ENCODE measurements at regions not wholly inside any gene's neighbourhood (a gene's known extent, or its start where the extent isn't known, plus 50 kb on each side); places are given as distances from the start of the nearest gene placed in this dataset.

DNA sequence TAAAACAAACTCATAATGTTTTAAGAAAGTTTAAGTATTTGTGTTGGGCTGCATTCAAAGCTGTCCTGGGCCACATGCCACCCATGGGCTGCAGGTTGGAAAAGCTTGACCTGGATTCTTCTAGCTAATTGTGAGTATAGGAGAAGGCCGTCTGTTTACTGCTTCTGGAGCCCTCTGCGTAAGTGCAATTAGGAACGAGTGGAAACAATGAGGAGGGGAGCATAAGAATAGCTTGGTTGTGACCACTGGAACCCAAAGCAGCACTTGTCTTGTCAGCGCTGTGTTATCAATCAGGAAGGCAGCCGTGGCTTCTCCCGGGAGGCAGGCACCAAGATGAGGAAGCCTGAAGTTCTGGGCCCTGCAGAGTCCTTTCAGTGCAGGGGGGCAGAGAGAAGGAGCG lies 110.4 kb upstream of the MBNL2 start:
- no peak for DNase-seq

DNA sequence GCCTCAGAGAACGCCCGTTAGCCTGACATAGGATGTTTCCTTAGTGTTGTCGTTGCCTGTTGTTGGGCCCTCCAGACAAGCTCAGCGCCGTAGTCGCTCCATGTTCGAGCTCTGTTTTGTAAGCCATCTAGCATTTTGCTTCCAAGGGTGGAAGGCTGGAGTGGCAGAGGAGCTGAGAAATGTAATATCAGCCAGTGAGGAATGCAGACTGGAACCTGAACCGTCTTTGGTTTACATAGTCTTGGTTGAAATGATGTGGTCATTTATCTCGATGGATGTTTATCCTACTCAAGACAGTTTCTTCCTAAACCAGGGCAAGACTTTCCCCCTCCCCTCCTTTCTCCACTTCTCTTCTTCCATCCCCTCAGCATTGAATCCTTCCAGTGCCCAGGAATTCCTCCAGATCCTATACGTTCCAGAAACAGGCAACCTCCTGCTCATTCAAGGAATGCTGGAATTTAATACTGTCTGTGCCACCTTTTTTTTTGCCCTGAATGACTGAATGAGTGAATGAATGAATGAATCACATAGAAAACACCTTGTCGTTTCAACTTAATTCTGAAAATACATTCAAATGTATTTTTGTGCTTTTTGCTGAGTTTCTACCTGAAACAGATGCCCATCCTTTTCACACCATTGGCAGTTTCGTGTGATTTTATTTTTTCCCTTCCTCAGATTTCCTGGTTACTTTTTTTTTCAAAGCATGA lies 109.5 kb upstream of the MBNL2 start:
- no peak for DNase-seq

DNA sequence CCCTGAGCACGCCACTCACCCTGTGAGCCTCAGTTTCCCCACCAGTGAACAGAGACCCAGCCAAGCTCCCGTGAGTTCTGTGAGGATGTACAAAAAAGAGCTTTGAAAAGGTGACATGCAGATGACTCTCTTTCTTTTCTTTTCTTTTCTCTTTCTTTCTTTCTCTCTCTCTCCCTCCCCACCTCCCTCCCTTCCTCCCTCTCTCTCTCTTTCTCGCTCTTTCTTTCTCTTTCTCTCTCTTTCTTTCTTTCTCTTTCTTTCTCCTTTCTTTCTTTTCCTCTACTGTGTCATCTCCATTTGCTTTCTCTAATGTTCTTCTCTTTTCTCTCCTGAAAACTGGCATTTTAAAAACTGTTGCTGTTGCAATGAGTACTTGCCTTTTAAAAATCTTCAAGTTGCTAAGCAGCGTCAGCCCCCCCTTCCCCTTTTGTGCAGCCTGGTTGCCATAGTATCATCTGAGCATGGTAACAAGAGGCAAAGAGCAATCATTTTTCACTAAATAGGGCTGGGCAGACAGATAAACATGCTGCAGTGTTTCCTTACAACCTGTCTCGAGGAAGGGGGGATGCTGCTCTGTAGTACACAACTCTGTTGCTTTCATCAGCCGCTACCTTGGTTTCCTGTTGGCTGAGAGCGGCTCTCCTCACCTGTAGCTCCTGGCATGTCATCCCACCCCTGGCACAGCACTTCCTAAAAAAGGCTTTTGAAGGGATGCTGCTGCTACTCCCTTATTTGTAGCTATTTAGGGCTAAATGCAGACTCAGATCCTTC lies 108.7 kb upstream of the MBNL2 start:
- DNase-seq = peak in 1 of 5 experiments; percentile 20

DNA sequence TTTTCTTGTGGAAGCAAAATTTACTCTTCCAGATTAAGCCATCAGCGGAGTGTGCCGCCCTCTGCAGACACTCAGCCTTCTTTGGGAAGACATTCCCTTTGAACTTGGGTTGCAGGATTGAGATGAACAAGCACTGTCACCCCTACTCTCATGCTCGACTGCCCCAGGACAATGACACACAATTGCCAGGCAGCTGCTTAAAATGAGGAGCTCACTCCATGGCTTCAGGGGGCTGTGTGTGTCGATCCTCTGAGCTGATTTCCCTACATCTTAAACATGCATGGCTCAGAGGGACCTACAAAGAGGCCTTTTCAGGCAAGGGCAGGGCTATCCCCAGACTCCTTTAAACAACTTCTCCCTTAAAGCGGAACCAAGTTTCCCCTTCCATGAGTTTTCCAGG lies 107.5 kb upstream of the MBNL2 start:
- DNase-seq = no peak

DNA sequence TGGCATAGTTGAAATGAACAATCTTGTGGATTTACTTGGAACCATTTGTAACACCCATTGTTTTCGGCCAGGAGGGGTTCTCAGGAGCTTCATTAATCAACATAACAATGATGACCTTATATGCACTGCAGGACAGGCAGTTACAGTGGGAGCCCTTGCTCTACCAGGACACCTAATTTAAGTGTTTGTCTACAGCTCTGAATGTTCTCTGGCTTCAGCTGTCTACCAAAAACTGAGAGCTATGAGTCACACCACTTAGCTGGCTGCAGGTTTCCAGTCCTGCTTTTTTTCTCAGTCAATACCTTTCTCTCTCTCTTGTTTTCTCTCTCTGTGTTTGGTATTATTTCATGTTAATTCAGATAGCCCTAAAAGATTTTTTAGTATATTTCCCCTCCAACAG lies 105.4 kb upstream of the MBNL2 start:
- DNase-seq = peak in 1 of 5 experiments; percentile 41

DNA sequence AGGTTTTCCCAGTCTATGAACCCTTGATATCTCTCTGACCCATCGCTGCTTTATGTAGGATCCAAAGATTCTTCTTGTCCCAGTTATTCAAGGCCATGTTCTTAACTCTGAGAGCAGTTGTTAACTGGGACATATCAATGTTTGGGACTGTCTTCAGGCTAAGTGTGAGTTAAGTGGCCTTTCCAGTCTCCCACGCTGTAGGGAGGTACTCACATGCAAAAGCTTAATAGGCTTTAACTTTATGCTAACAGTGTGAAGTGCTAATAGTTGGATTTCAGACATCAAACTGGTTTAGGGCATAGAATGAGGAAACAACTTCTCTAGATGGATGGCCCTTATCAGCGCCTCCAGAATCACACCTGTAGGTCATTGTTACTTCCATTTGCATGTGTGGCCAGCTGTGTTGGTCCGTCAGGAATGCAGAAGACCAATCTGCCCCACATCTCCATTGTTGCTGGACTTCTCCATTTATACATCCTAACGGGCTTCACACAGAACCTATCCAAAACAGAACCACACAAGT lies 104.7 kb upstream of the MBNL2 start:
- DNase-seq = no peak

DNA sequence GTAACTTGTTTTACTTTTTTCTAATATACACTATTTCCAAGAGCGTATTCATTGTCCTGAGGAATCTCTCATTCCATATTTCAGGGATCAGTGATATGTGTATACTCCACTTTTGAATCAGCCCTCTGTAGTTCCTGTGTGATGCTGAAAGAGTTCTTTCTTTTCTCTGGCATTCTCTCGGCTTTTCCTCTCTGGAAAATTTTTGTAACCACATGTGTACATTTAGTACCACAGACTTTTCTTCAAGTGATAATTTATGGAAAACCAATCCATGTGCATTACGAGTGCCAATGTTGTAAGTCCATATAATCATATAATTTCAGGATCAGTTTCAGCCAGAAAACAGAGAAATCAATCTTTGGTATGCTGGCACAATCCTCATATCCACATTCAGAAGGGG lies 102.2 kb upstream of the MBNL2 start:
- DNase-seq = no peak

DNA sequence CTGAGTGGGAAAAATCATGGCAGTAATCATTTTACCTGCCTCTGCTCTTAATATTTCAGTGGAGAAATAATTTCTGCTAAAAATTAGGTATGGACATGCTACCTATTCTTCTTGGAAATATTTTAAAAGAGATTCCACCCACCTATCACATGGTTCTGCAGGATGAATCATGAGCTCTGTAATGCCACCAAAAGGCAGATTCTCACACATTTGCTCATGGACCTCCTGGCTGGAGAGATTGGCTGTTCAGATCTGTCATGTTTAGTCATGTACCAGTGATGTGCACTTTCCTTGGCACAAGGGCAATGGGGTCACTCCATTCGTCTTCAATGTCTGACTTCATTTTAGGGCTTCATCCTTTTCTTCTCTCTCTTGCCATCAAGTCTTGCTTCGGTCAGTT lies 101.8 kb upstream of the MBNL2 start:
- no peak for DNase-seq

DNA sequence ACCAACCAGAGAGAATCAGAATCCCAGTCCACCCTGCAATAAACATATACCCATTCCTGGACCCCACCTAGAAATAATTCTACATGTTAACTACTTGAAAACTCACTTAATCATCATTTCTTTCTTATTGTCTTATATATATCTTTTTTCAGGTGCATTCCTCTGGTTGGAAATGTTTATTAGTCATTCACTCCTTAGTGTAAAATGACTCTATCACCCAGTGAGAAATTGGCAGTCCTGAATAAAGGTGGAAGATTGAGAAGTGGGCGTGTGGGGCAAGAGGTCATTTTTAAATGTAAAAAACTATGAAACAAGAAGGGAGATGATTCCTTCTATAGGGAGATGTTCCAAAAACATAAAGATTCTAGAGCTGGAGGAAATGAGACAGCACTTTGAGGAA lies 101.2 kb upstream of the MBNL2 start:
- DNase-seq = no peak

DNA sequence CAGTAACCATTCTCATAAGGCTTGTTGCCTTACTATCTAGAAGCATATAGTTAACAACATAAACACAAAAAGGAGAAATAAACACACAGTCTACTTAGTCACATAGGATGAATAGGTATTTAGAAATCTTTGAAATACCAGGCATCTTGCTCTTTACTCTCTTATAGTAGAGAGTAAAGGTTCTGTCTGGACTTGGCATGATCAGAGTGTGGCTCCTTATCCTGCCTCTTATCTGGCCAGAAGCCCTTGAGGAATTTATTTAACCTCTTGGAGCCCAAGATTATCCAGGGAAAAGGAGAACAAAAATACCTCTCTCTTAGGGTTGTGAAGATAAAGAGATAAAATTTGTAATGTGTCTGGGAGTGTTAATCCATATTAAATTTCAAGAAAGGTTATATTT lies 100.2 kb upstream of the MBNL2 start:
- no peak for DNase-seq

DNA sequence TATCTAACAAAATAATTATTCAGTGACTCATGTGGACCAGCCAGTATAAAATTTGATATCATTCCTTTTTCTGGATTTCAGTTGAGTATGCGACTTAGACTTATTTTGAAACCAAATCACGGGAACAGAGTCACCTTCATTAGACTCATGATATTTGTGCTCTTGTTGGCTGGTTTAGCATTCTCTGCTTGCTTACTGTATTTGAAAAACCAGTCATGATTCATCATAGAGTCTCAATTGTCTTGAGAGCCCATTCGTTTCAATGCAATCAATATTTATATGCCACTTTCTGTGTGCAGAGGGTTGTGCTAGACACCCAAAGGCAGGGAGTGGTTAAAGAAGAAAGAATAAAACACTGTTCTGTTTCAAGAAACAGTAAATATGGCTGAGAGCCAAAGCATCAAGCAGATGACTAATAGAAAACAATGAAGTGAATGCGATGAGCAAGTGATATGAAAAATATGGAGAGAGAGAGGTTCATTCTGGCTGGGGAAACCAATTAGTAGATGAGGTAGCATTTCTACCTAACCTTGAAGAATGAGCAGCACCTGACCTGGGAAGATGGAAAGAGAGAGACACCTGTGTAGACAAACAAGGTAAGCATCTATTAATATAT lies 99.6 kb upstream of the MBNL2 start:
- no peak for DNase-seq

DNA sequence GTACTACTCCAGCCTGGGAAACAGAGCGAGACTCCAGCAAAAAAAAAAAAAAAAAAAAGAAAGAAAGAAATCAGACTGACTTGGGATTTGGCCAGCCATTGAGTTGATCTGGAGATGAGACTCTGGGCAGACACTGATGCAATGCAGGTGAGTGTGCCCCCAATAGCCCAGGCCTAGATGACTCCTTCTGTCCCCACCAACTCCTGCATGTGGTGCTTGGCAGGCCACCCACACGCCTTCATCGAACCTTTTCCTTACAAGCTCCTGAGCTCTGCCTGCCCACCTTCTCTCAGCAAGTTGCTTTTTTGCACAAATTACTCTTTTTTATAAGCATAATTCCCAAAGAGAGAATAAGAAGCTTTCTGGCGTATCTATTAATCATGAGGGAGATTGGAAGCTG lies 97.9 kb upstream of the MBNL2 start:
- DNase-seq = no peak

DNA sequence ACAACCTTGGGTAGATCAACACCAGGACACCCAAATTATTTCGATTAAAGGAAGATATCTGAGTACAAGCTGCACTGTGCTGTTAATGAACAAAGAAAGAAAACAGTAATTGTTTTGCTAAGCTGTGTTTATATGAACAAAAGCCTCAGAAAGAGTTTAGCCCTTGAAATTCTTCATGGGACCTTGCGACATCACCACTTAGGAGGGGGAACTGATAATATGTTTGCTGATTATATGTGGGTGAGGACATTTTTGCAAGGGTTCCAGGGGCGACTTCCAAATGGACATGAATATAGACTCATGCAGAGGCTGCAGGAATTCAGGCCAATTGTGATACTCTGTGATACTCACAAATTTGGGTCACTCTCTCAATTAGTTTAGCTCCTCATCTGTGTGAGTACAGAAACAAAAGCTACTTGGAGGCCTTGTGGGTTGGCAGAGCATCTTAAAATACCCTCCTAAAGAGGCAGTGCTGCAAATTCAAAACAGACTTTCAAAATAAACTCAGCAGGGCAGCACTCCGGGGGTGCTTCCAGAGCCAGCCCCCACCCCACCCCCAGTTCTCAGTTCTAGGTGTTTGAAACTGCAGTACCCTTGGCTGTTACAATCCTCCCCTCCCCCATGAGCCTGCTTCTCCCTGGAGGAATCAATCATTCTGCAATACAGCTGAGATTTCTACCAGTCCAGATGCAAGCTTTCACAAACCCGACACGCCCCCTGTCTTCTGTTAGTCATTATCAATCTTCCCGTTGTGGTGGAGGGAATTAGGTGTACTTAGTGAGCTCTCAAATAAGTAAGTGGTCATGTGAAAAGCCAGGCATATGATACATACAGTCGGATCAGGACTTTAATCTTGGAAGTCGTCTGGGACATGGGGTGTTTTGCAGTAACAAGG lies 97.0 kb upstream of the MBNL2 start:
- peak in 1 of 5 experiments; percentile 62 for DNase-seq

DNA sequence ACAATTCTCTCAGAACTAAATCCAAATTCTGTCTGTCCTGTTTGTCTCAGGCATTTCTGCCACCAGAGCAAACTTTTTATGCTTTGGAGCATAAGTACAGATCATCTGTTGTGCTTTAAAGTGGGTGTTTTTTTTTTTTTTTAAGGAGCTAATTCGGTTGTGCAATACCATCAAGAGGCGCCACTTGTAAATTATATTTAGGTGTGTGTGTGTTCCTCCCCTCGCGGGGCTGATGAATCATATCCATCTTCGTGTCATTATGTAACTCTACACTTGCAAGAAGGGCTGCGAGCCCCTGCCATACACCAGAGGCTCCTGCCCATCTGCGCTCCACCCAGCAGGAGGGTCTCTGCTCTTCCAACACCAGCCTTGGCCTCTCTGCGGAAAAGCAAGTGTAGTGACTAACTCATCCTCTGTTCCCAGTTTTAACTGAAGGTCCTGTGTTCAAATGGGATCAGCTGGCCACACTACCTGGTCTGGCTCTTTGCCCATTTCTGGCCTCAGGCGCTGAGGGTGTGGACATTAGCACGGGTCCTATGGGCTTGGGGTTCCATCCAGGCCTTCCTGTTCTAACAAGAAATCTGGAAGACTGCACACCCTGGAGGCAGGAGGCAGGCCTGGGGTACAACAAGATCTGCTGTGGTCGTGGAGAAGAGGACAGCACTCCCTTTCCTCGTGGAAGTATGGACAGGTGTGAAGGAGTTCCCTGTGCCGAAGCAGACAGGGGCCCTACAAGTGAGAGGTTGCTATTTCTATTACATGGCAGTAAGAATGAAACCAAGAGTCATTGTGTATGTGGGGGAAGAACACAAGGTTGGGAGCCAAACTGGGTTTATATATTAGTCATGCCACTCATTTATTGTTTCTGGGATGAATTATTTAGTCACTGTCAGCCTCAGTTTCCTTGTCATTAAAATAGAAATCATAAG lies 96.1 kb upstream of the MBNL2 start:
- DNase-seq = peak in 1 of 5 experiments; percentile 78

DNA sequence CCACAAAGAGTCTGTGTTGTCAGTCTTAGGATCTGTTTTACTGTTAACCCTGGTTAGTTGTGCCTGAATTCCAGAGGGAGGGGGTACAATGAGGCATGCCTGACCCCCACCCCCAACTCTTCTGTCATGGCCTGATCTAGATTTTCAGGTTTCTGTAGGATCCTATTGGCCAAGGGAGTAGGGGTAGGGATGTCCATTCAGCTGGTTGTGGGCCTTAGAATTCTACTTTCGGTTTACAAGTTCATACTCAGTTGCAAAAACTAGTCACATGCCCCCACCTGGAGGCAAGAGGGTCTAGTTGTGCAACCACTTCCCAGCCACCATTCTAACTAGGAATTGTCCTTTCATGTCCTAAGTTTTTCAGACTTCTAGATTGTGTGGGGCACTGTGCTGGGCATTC lies 94.3 kb upstream of the MBNL2 start:
- DNase-seq = no peak

DNA sequence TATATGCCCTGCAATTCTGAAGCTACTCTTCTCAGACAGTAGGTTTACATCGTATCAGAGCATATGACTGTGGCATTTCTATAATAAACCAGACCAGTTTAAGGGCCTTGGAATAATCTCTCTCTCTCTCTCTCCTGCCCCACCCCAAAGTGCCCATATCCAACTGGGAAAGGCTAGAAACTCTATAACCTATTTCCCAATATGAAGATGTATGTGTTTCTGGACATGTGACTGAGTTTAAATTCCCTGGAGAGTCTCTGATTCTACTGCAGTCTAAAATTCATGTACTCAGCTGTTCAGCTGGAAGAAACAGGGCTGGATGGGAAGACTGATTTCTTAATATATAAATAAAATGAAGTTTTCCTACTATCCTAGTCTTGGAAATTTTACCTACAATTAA lies 91.9 kb upstream of the MBNL2 start:
- DNase-seq = no peak

DNA sequence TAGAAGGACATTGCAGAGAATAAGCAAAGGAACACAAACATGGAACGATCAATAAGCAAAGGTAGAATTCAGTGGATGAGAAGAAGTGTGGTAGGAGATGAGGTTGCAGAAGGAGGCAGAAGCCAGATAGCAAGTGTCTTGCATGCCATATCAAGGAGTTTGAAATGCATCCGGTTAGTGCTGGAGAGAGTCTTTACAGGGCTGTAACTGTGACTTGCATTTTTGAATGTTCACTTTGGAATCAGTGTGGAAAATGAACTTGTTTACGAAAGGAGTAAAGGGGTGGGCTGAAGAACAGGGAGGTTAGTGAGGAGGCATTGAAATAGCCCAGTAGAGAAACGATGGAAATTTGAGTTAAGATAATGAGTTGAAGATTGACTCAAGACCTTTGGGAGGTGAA lies 90.7 kb upstream of the MBNL2 start:
- no peak for DNase-seq

DNA sequence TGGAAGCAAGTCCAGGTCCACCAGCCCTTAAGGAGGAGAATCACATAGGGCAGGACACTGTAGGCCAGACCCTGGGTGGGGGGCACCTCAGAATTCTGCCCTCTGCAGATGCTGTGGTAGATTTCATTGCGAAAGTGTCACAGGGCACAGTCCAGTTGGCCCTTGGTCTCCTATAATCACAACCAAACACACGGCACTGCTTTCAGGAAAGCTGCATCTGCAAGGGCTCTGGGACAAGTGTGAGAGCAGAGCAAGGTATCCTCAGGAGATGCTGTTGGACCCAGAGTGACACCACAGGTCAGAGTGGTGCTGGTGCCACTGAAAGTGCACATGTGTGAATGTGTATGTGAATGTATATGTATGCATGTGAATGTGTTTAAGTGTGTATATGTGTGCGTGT lies 88.6 kb upstream of the MBNL2 start:
- no peak for DNase-seq

DNA sequence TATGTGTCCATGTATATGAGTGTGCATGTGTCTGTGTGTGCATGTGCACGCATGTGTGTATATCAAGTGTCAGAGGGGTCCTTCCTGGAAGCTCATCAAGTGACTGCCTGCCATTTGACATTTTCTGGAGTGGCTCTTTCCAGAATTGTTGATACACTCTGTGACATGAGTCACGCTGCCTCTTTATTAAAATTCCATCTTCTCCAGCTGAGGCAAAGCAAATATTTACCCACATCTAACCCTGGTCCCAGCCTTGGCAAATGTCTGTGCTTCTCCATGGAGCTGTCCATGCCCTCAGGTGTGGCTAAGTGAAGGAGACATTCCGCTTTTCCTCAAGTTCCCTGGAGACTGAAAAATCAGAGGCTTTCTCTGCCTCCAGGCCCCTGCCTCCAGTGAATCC lies 88.2 kb upstream of the MBNL2 start:
- no peak for DNase-seq

DNA sequence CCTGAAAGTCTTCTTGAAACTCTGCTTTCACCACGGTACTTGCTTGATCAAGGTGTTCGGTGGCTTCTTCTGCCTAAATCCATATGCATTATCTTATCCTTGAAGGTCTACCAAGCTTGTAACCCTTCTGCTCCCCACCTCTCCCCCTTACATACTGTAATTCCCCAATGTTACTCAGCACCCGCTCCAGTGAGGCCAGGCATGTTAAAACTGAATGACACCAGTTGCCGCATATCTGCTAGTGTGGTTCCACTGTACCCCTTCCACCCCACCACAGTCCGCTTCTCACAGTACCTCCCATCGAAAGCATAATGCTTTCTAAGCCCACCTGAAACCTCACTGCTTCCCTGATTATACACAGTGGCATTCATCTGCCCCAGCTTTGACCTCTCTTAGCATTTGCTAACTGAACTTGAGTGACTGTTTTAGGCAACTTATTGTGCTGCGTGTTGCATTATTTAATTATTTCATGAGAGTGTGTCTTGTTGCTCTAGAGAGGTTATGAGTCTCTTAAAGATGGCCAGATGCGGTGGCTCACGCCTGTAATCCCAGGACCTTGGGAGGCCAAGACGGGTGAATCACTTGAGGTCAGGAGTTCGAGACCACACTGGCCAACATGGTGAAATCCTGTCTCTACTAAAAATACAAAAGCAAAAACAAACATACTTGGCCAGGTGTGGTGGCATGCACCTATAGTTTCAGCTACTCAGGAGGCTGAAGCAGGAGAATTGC lies 87.6 kb upstream of the MBNL2 start:
- DNase-seq = no peak

DNA sequence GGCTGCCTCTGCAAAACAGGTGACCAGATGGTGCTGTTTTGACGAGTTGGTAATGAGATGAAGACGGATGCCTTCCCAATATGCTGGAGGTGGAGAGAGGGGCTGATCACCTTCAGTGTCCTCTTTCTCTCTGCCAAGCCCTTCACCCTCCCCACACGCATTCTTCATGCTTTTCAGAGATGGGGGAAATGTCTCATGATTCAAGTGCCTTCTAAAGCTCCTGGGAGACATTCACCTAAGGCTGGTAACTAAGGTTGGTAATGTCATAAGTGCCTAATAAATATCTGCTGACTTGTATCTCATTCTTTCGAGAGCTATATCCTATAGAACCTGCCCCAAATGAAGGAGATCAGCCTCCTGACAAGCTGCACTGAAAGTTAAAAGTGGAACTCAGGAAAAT lies 86.2 kb upstream of the MBNL2 start:
- DNase-seq = no peak
